D341Med (cell line): ENCODE measurements at regions not wholly inside any gene's neighbourhood (a gene's known extent, or its start where the extent isn't known, plus 50 kb on each side); places are given as distances from the start of the nearest gene placed in this dataset.

ENCODE experiments used
- DNase-seq: peaks from one replicate; pipeline ENCODE4 v3.0.0; 2012; ENCODE audit warnings: low spot score

- DNase-seq = no peak
These were observed 151.4 kb upstream of the STX18 start for GRCh38 chr4:4693258-4693657.

- DNase-seq = no peak
These were observed 149.0 kb upstream of the STX18 start for GRCh38 chr4:4690854-4691253.

DNA sequence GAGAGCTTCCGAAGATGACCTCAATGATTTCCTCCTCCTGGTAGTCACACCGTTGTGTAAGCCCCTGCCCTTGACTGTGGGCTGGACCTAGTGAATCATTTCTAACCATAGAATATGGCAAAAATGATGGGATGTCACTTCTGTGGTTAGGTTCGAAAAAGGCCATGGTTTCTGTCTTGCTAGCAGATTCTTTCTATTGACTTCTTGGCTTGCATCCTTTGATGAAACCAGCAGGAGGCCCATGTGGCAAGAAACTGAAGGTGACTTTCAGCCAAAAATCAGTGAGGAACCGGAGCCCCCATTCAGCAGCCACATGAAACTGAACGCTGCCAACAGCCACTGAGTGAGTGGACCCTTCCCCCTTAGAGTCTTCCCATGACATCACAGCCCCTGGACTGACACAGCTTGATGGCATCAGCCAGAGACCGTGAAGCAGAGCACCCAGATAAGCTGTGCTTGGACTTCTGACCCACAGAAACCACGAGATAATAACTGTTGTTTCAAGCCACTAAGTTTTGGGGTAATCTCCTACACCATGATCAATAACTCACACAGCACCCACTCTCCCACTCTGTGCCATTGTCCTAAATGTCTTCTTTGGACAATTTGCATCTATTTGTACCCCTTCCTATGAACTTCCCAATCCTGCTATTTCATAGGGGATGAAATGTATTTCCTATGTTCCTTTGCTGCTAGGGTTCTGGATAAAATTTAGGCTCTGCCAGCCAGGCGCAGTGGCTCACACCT lies 148.0 kb upstream of the STX18 start:
- DNase-seq = no peak

DNA sequence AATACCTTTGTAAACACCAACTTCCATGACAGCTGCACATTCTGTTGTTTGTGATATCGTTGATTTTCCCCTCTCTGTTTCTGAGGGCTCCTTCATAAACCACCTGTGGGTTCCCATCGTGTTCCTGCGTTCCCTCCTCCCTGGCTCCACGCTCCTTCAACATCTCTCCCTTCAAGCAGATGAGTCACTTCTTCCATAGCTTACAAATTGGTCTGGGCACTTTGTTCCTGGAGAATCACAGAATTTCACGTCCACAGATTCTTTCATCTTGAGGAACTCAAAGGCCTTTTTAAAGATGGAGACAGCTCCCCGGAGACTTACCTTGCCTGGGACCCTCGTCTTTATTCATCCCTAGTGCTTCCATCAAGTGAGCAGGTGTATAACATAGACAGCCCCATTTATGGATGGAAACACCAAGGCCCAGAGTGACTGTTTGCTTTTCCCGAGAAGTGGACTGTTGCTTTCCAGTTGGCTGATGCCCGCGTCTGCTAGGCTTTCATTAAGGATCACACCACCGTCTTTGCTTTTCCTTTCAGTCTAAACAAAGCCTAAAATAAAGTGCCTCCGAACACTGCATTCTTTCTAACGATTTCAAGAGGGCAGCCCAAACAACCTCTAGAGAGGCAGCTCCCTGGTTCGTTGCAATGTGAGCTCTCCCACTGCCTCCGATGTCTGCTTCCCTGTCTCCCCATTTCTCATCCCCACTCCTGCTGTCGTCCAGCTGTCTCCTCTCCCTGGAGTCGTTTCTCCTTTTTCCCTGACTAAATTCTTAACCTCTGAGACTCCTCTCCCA lies 146.3 kb upstream of the STX18 start:
- no peak for DNase-seq

- DNase-seq = no peak
These were observed 145.3 kb upstream of the STX18 start for GRCh38 chr4:4687100-4687499.

DNA sequence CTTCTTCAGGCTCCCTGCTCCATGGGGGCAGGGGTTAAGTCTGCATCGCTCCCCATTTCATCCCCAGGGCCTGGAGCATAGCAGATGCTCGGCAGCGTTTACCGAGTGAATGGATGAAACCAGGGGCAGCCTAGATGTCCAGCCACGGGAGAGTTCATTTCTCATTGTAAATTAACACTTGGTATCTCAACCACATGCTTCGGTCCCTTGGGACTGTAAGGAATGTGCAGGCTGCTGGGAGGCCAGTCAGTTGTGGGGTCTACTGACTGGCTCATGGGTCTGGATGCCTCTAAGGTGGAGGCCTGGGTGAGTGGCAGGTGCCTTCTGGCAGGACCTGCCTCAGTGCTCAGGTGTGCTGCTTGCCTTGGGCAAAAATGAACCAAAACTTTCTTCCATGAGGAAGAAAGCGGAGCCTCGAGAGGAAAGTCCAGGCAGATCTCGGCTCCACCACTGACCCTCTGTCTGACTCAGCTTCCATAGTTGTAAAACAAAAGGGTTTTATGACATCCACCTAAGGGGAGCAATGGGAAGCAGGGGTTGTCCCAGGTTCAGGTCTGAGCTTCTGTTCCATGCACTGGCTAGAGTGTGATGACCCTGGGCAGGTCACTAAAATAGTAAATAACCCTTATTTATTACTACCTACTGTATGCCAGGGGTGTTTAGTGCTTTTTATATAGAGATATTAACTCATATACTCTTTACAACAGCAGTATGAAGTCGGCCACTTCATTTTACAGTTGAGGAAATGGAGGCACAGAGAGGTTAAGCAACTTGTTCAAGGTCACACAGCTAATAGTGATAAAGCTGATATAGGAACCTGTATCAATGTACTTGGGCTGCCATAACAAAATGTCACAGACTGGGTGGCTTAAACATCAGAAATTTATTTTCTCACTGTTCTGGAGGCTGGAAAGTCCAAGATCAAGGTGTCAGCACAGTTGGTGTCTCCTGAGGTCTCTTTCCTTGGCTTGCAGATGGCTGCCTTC lies 144.3 kb upstream of the STX18 start:
- no peak for DNase-seq

GRCh38 chr4:4681653-4682052 lies 139.8 kb upstream of the STX18 start:
- DNase-seq = no peak

DNA sequence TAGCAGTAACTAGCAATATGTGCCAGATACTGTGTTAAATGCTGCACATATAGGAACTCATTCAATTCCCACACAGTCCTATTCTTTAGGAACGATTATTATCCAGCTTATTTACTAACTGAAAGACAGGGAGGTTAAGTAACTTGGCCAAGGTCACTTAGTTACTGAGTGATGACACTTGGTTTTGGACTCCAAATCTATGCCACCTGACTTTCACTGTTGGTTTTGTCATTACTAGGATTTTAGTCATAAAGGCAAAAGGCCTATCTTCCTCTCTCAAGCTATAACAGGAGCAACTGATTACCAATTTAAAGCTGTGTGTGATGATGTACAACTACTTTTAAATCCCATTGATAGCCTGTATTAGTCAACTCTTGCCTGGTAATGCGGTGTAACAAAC lies 138.9 kb upstream of the STX18 start:
- DNase-seq = no peak

- DNase-seq = no peak
These were observed 138.4 kb upstream of the STX18 start for GRCh38 chr4:4680243-4680642.

DNA sequence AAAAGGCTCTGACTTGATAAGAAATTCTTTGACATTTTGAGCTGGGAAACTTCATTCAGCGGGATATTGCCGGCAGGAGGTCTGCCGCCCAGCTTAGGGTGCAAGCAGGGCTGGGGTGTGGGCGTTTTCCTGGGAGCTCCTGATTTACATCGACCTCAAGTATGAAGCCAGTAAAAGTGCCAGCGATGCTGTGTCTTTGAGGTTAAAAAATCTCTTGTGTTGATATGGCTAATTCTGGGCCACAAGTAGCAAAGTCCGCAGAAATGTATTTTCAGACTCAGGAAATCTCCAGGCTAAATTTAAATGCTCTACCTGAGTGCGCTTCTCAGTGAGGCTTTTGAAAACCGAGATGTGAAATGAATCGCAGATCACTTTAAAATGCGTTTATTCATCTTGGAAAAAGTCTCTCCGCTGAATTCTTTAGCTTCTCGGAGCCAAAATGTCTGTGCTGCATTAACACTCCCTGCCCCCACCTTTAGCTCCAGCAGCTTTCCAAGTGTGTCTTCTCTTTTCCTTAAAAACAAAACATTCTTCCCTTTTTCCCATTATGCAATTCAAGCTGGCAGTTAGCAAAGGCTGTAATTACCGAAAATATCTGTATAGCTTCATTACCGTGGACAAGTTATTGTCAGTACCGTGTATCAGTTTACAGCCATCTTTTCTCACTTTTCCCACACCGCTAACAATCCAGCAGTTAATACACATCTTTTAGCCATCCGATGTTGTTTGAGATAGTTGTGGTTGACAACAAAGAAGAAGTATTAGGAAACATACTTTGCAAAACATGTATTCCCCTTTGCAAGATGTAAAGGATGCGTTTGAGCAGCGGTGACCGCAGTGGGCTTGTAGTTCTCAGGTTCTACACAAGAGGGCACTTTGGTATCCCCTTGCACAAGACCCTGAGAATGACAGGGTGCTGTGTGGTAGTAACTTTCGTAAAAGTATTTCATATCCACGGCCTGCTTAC lies 136.0 kb upstream of the STX18 start:
- peak; percentile 79 for DNase-seq

- no peak for DNase-seq
These were observed 133.8 kb upstream of the STX18 start for GRCh38 chr4:4675641-4676040.

DNA sequence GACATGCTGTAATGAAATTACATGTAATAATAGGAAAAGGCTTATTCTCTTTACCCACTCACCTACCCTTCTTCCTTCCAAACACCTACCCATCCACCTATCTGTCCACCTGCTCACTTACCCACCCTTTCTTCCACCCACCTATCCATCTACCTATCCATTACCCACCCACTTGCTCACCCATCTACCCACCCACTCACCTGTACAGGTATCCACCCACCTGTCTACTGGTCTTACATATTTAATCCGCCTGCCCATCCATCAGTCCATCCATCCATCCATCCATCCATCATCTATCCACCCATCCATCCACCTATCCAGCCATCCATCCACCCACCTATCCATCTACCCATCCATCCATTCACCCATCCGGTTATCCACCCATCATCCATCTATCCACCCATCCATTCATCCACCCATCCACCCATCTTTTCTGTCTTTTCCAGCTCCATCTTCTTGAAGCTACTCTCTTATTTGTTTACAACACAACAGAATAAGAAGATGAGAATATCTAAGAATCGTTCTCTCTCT lies 133.3 kb upstream of the STX18 start:
- no peak for DNase-seq

GRCh38 chr4:4673070-4673469 lies 131.2 kb upstream of the STX18 start:
- DNase-seq = peak; percentile 63

GRCh38 chr4:4672402-4672801 lies 130.6 kb upstream of the STX18 start:
- DNase-seq = no peak

DNA sequence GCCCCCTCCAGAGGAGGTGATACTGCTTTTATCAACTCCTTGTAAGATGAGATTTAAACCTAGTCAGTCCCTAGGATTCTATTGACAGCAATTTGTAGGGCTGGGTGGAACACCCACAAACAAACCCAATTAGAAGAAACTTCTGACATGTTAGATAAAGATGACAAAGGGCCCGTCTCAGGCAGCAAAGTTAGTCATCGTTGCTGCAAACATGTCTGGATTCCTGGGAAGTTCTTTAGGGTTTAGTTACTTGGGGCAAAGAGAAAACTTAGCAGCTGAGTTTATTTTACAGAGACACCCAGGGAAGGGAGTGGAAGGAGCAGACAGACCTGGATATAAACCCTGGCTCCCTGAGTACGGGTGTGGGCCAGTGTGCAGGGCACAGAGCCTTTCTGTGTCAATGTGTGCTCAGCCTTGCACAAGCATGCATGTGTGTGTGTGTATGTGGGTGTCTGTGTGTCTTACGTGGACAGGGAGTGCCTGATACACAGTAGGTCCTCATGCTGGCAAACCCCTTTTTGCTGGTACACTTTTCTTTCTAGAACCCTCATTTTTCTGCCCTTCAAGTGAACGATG lies 130.0 kb upstream of the STX18 start:
- DNase-seq = no peak

- DNase-seq = no peak
These were observed 129.0 kb upstream of the STX18 start for GRCh38 chr4:4670869-4671268.

DNA sequence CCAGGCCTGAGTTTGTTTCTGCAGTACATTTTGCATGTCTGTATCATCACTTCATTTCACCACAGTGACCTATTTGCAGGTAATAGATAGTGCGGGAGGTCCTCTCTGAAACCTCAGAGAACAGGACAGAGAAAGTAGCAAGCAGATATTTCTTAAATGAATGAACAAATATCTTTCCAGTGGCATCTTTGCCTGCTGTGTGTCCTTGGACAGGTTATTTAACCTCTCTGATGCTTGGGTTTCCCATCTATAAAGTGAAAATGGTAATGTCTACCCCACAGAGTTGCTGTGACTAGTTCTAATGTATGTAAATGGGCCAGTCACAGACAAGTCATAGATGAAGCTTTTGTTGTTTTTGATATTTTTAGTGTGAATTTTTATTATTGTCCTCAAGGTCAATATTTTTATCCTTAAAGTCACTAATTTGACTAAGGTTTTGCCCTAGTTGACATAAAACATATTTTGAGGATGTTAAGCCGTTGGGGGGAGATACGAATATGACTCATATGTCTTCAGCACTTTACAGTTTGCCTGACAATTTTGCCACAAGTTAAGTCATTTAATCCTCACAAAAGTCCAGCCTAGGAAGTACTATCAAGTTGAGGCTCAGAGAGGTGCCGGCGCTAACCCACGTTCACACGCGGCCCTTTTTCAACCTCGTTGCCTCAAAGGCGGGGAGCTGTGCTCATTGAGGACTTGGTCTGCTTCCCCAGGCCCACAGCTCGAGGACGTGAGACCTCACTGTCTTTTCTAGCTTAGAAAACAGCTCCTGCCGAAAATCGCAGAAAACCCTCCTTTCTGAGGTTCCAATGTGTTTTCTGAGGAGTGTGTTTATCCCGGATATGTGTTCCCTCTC lies 126.7 kb upstream of the STX18 start:
- no peak for DNase-seq

- DNase-seq = no peak
These were observed 125.8 kb upstream of the STX18 start for GRCh38 chr4:4667622-4668081.
